Thyroid gland (tissue), 4 donors: ENCODE measurements at regions not wholly inside any gene's neighbourhood (a gene's known extent, or its start where the extent isn't known, plus 50 kb on each side); places are given as distances from the start of the nearest gene placed in this dataset.

Experiments used
- CTCF ChIP-seq, 6 experiments: fragments of 200-600 bp in 3 of 6; fragments of 450-650 bp in 3 of 6; sonication (generic) in 3 of 6; IDR thresholded peaks; one replicate each; pipeline ENCODE4 v1.5.1; 2016 to 2019; ENCODE audit warnings: antibody characterized with exemption in 6 of 6, mild to moderate bottlenecking in 2 of 6, inconsistent platforms in 1 of 6, moderate library complexity in 1 of 6
- POLR2A ChIP-seq, 2 donors: fragments of 450-650 bp; IDR thresholded peaks; one replicate each; pipeline ENCODE4 v1.6.1; 2017; ENCODE audit warnings: antibody characterized with exemption in 2 of 2, mild to moderate bottlenecking in 2 of 2, moderate library complexity in 1 of 2

GRCh38 chr6:40930555-40930954 lies 108.5 kb downstream of the UNC5CL start:
- no peak for TF ChIP-seq CTCF (IDR thresholded peaks at IDR 0.05)
- no peak for TF ChIP-seq POLR2A (IDR thresholded peaks at IDR 0.05)
